ENCODE measurements at regions not wholly inside any gene's neighbourhood (a gene's known extent, or its start where the extent isn't known, plus 50 kb on each side); places are given as distances from the start of the nearest gene placed in this dataset.

GRCh38 chr13:90443268-90443667 lies 904.2 kb upstream of the MIR17HG start:
- WGBS, 2 experiments (ENCODE audit: extremely low coverage in 2 of 2, insufficient read length in 1 of 2), result no CpG with 5 or more reads among the region's 3 CpGs
- Histone ChIP-seq H3K79me1 (ENCODE audit: low read depth in 1 of 2, low read length in 2 of 2) (no peaks in the 10 kb centered on the region), H3K4me3 (ENCODE audit: insufficient read depth, low read depth, low read length) (no peak overlapping the region), H4K20me1 (ENCODE audit: insufficient read depth, low read length) (no peaks in the 10 kb centered on the region), H3K9me3 (ENCODE audit: control insufficient read depth, insufficient read depth, low read length) (no peaks in the 10 kb centered on the region), H4K8ac (ENCODE audit: low read depth in 2 of 2, low read length in 2 of 2) (no peak overlapping the region; a peak in 2 of 4 replicates), H3K36me3 (ENCODE audit: control insufficient read depth, insufficient read depth, low read length) (no peaks in the 10 kb centered on the region), H2BK120ac (ENCODE audit: low read depth, low read length) (no peak overlapping the region), H3K4me2 (ENCODE audit: low read depth, low read length) (no peak overlapping the region), H2BK20ac (ENCODE audit: low read depth, low read length) (peak overlapping the region; percentile 28; the same call in 1 of the 2 replicates), H3K4me1 (ENCODE audit: control insufficient read depth, insufficient read depth, low read length) (peaks cover 8% of the 10 kb centered on the region), H2BK5ac (ENCODE audit: low read depth, low read length, poor library complexity, severe bottlenecking) (peak overlapping the region; percentile 93), H3K23ac (ENCODE audit: low read depth, low read length) (no peak overlapping the region), H3K56ac (ENCODE audit: extremely low read depth, insufficient read depth, low read length) (no peak overlapping the region), H3K14ac (replicated peaks; ENCODE audit: low read depth, low read length) (no peak overlapping the region), H4K5ac (ENCODE audit: low read depth, low read length) (no peak overlapping the region), H3K18ac (ENCODE audit: low read depth, low read length) (no peak overlapping the region), H3K9me1 (ENCODE audit: insufficient read depth, low read length) (peaks cover 6% of the 10 kb centered on the region), H2AFZ (replicated peaks; ENCODE audit: low read length, poor library complexity) (no peak overlapping the region), H3K4ac (ENCODE audit: low read depth, low read length) (peak overlapping the region; percentile 84; the same call in 1 of the 2 replicates), H3K9ac (ENCODE audit: low read depth, low read length) (no peak overlapping the region), H3K27ac (ENCODE audit: insufficient read depth, low read length) (no peak overlapping the region), H4K91ac (ENCODE audit: insufficient read depth, low read depth, low read length) (no peak overlapping the region), H2AK5ac (ENCODE audit: low read depth, low read length) (no peak overlapping the region), H3K27me3 (ENCODE audit: control insufficient read depth, insufficient read depth, low read length) (no peaks in the 10 kb centered on the region), H2BK15ac (ENCODE audit: low read depth, low read length) (peak overlapping the region; percentile 86; the same call in 2 of the 3 replicates), H2AK9ac (replicated peaks; ENCODE audit: low read depth, low read length, poor library complexity) (no peak overlapping the region)
- ChIA-PET CTCF (no interaction called here), POLR2A (ENCODE audit: unreplicated experiment) (no interaction called here)
- intact Hi-C loops (cut with micrococcal nuclease) (no loop called here), dilution Hi-C loops (cut with HindIII; ENCODE audit: low sequenced_read_pairs, unreplicated experiment) (no loop called here), in situ Hi-C loops (cut with MboI; ENCODE audit: low sequenced_read_pairs) (no loop called here)
- ATAC-seq (ENCODE audit: low read depth) (no peak), DNase-seq (peak; percentile 9)
- no TSS peak for BruUV-seq (replicated peaks)
- no peak for TF ChIP-seq NFE2L2 (IDR thresholded peaks at IDR 0.05; ENCODE audit: low read depth, low read length)
- TF ChIP-seq CEBPB (IDR thresholded peaks at IDR 0.05; ENCODE audit: low read depth, low read length), result peak; percentile 38; the same call in 1 of the 2 replicates

Measured in IMR-90 (cell line).